ENCODE measurements at regions not wholly inside any gene's neighbourhood (a gene's known extent, or its start where the extent isn't known, plus 50 kb on each side); places are given as distances from the start of the nearest gene placed in this dataset.

- DNase-seq: no peak
Observed at GRCh38 chr9:28779243-28779642, 1206.0 kb upstream of the C9orf72 start.

GRCh38 chr9:28781481-28781880 is 1208.2 kb upstream of the C9orf72 start:
- no peak for DNase-seq

GRCh38 chr9:28782630-28783029 is 1209.3 kb upstream of the C9orf72 start:
- DNase-seq: no peak

DNA sequence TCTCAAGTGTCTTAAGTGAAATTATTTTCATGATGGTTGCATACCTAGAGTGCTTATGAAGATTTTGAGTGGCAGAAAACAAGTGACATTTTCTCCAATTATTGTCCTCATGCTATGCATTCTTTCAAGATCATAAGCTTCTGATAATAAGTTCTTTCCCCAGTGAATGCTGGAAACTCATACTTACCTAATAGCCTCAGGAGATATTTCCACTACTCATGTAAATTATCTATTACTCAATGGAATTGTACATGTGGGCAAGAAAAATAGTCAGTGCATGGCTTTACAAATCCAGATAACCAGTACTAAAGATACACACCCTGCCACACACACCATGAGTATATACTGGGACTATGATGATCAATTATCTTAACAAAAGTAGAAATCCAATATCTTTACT is 1219.4 kb upstream of the C9orf72 start:
- no peak for DNase-seq

DNA sequence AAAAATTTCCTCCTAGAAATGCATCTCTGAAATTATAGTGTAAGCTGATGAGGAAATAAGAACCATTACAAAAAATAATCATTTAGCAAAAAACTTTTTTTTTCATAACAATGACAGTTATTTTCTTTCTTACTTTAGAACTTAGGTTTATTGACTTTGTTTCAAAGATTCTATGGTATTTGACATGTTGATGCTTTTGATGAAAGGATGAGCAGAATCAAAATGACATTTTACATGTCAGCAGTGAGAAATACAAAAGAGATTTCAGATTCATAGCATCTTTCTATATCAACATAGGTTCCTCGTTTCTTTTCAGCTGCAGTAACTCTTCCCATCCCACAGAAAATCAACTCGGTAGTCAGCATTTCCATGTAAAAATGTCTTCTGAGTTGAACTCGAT is 1226.6 kb upstream of the C9orf72 start:
- no peak for DNase-seq

- no peak for DNase-seq
Observed at GRCh38 chr9:28801144-28801799, 1228.0 kb upstream of the C9orf72 start.

DNA sequence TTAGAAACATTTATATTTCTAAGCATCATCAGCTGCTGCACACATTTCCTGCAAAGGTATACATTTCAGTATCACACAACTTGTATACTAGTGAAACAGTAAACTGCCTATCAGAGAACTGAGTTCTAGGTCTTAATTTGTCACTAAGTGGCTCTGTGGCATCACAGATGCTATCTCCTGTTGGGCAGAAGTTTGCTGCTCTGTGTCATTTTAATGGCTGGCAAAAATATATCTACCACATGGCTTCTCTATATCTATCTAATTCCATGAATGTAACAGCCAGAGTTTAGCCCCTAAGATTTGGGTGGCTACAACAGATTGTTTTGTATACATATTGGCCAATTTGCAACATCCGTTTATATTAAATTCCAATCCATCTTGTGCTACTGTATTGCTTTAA is 1231.9 kb upstream of the C9orf72 start:
- no peak for DNase-seq

DNA sequence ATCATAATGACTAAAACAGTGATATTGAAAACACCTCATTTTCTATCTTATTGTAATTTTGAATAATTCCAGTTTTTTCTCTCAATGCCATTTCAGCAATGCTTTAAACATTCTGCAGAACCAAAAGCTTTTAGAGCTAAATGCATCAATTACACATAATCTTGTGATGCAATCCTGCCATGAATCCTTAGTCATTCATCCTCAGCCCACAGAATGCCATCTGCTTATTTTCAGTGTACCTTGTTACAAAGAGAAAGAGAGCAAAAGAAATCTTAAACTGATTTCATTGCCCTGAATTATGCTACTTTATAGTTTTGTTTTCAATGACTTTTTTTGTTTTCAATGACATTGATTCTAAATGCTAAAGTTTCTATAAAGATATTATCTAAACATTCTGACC is 1234.8 kb upstream of the C9orf72 start:
- no peak for DNase-seq

GRCh38 chr9:28810388-28811075 is 1237.3 kb upstream of the C9orf72 start:
- DNase-seq: no peak

DNA sequence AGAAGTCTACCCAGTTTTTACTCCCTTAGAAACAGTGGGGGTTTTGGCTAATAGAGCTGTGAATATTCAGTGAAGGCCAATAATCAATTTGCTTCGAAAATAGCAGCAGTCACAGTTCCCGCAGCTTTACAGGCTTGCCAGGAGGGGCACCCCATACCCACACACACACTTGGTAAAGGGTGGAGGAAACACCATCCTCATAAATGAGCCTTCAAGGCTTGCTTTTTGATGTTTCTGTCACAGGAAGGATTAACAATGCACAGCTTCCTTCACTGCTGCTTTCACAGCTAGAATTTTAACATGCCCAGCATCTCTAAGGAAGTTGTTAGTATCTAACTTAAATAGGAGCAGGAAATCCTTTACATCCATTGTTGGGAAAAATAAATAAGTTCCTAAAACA is 1247.5 kb upstream of the C9orf72 start:
- no peak for DNase-seq

DNA sequence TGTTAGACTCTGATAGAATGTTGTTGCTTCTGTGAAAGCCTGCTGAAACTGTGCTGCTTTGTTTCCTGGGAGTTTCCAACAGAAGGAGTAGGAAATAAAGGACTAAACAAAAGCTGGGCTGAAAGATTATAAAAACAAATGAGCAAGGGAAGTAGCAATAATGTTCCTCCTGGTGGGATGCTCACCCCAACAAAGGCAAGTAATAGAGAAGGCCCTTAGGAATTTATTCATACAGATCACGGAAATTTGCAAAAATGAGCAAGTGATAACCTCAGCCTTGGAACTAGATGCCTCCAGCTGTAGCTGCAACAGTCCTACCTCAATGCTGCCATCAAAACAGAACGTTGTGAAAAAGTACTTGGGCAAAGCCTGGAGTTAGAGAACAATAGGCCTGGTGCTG is 1248.0 kb upstream of the C9orf72 start:
- DNase-seq: no peak

GRCh38 chr9:28824432-28824963 is 1251.2 kb upstream of the C9orf72 start:
- no peak for DNase-seq

DNA sequence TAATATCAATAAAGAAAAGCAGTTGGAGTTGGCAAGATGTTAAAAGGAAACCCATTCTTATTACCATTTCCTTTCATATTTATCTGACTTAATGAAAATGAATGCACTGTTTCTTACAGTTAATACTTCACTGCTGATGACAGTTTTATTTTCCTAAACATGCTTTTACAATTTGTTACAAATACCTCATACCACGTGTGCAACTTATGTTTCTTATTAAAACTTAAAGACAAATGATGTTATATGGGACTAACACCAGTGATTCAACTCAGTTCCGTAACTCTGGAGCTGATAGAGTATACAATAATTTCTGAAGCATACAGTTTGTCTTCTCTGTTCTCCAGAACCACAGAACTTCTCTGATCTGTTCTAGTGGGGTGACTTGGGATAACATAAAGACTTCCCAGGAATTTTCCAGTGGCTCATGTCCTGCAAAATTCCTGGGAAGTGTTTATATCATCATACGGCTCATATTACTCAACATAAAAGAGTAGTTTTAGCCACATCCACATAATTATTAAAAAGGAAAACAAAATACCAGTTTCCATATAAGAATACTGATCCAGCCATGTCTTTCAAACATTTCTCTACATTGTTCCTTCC is 1259.0 kb upstream of the C9orf72 start:
- no peak for DNase-seq

GRCh38 chr9:28834156-28834555 is 1260.9 kb upstream of the C9orf72 start:
- DNase-seq: no peak

DNA sequence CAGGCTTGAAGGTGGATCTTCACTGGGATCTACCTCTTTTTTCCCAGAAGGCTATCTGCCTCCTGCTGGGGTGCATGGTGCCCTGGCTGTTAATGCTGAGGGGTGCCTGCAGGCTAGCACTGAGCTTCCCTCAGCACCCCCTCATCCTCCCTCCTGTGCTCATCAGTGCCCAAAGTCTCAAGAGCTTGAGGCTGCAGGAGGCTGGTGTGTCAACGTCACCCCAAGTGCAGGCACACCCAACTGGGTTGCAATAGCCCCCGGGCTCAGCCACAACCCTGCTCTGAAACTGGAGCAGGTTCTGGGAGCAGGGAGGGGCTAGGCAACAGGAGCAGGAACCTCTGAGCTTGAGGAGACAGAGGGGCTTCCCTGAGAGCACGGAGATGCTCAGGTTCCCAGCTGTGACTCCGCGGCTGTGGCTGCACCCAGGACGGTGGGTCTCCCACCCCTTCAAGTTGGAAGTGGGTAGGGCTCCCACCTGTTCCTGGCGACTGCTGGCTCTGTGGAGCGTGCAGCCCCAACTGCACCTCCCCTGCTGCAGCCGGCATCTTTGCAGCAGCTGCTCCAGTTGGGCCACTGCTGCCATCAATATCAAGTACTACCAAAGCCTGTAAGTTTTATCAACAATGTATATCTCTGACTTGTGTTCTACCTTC is 1266.6 kb upstream of the C9orf72 start:
- no peak for DNase-seq

- no peak for DNase-seq
Observed at GRCh38 chr9:28841775-28842174, 1268.5 kb upstream of the C9orf72 start.

GRCh38 chr9:28847331-28847730 is 1274.0 kb upstream of the C9orf72 start:
- no peak for DNase-seq

DNA sequence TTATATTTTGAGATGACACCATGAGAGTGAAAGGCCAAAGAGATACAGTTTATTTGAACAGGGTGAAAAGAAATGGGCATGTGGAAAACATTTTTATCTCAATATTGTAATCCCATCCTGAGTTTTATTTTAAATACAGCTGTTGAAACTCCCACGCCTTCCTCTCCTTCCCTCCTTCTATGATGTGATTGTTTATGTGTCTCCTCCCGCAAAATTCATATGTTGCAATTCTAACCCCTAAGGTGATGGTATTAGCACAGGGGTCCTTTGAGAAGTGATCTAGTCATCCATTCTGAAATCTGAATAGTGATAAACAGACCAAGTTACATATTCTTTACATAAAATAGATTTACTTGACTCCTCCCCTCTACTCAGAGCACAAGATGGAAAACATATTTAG is 1275.4 kb upstream of the C9orf72 start:
- no peak for DNase-seq

DNA sequence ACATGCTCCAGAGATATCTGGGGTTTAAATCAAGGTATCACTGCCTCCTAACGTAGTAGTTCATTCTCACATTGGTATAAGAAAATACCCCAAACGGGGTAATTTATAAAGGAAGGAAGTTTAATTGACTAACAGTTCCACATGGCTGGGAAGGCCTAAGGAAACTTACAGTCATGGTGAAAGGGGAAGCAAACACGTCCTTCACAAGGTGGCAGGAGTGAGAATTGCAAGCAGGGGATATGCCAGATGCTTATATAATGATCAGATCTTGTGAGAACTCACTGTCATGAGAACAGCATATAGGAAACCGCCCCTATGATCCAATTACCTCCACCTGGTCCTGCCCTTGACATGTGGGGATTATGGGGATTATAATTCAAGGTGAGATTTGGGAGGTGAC is 1280.2 kb upstream of the C9orf72 start:
- no peak for DNase-seq

- DNase-seq: no peak
Observed at GRCh38 chr9:28866951-28867350, 1293.7 kb upstream of the C9orf72 start.

- no peak for DNase-seq
Observed at GRCh38 chr9:28868228-28868990, 1295.1 kb upstream of the C9orf72 start.

GRCh38 chr9:28882529-28882928 is 1309.2 kb upstream of the C9orf72 start:
- no peak for DNase-seq

- no peak for DNase-seq
Observed at GRCh38 chr9:28883234-28883633, 1310.0 kb upstream of the C9orf72 start.

All from right forelimb (tissue), 1 donor.